Right kidney (tissue), 1 donor: ENCODE measurements at regions not wholly inside any gene's neighbourhood (a gene's known extent, or its start where the extent isn't known, plus 50 kb on each side); places are given as distances from the start of the nearest gene placed in this dataset.
"Not testable (repeated sequence)": the region's sequence is repeated elsewhere in the genome, so short reads cannot be mapped to it uniquely, and the experiment has no call there.

Source experiments
- DNase-seq: peaks from one replicate; pipeline ENCODE4 v3.0.0-alpha.2; 2016

DNA sequence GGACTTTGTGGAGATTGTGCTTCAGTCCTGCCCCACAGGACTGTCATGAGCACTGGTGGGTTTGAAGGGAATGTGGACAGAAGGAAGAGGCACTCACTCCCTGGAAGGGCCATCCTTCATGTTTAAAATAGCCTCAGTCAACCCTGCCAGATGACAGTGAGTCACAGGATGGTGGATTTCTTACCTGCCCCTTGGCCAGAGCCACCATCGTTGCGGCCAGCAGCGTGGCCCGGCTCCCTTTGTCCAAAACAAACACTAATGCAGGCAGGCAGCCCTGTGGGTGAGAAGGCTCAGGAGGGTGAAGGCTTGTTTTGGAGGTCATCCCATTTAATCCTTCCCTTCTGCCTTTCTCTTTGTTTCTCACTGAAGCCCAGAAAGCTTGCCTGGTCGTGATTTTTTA lies 422.7 kb downstream of the CD83 start:
- DNase-seq: no peak

GRCh38 chr6:14540810-14541540 lies 423.4 kb downstream of the CD83 start:
- DNase-seq: no peak

- no peak for DNase-seq
These were observed 425.2 kb downstream of the CD83 start for GRCh38 chr6:14542670-14543366.

- no peak for DNase-seq
These were observed 426.5 kb downstream of the CD83 start for GRCh38 chr6:14543971-14544585.

DNA sequence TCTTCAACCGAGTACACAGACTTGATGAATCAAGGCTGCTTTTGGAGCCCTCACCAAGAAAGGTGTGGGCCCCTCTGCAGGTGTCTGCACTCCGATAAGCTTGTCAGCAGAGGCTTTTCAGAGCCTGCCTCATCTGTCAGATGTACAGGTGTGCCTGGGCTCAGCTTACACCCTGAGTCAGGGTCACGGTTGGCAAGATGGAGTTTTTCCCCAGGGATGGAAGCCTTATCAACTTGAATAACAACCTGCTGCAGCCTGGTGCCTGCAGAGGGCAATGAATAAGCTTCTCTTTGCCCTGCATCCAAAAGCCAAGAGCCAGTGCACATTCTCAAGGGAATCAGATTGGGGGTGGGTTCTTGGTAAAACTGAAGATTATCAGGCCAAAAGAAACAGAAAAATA lies 427.1 kb downstream of the CD83 start:
- no peak for DNase-seq

GRCh38 chr6:14545496-14545895 lies 427.9 kb downstream of the CD83 start:
- DNase-seq: no peak

DNA sequence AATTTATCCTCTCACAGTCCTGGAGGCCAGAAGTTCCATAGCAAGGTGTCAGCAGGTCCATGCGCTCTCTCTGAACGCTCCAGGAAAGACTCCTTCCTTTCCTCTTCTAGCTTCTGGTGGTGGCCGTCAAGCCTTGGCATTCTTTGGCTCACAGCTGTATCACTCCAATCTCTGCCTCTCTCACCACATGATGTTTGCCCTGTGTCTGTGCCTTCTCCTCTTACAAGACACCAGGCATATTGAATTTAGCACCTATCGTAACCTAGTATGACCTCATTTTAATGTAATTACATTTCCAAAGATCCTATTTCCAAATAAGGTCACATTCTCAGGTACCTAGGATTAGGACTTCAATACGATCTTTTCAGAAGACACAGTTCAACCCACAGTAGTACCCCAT lies 428.5 kb downstream of the CD83 start:
- no peak for DNase-seq

- no peak for DNase-seq
These were observed 429.9 kb downstream of the CD83 start for GRCh38 chr6:14547284-14547998.

DNA sequence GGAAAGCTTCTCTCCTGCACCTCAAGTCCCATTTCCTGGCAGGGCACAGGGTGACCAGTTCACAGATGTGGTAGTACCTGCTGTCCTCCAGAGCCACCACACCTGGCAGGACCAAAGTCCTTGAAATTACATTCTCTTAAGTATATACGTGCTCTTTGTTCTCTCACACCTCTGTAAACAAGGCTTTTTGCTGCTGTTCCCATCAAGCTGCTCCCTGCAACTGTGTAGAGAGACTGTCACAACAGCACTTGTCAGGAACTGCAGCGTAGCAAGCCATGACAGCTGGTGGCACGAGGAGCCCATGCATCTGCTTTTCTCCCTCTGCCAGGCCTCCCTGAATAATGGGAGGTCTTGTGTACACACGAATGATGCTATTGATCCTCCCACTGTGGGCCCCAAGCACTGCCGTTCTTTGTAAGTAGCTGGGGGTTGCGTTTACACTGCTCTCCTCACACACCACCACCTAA lies 431.8 kb downstream of the CD83 start:
- peak; percentile 16 for DNase-seq

- DNase-seq: no peak
These were observed 432.3 kb downstream of the CD83 start for GRCh38 chr6:14549871-14550270.

- no peak for DNase-seq
These were observed 432.8 kb downstream of the CD83 start for GRCh38 chr6:14550410-14550809.

GRCh38 chr6:14550822-14551221 lies 433.2 kb downstream of the CD83 start:
- DNase-seq: no peak

- DNase-seq: not testable (repeated sequence)
These were observed 434.0 kb downstream of the CD83 start for GRCh38 chr6:14551601-14552000.

- no peak for DNase-seq
These were observed 435.3 kb downstream of the CD83 start for GRCh38 chr6:14552891-14553290.

- no peak for DNase-seq
These were observed 435.9 kb downstream of the CD83 start for GRCh38 chr6:14553515-14553914.

- DNase-seq: no peak
These were observed 438.2 kb downstream of the CD83 start for GRCh38 chr6:14555804-14556203.

DNA sequence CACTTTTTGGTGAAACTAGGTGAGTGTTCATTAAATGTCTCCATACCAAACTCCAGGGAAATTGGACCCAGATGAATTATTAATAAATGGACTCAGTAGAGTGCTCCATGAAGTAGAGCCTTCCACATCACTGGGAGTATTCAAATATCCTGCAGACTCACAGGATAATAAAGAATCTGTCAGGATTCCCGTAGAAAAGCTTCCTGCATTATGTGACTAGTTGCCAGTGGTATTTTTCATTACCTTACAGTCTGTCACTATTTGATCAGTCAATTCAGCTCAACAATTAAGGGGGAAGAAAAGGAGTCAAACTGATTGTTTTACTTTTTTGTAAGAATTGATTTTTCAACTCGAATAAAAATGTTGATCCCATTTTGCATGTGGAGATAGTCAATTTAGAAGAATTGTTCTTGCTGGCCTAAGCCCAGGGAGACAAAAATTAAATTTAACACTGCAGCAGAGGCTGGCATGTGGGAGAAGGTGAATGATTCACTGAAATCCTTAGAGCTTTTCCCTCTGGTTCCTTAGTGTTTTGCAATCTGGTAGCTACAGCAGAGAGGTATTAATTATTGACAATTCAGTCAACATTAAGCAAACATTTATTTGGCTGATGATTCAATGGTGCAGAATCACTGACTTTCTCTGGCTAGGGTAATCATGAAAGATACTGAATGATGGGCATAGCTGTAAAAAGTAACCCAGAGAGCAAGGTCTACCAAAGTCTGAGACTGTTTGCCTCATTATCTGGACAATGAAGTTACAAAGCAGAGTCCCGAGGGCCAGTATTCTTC lies 442.4 kb downstream of the CD83 start:
- no peak for DNase-seq

GRCh38 chr6:14561563-14561962 lies 444.0 kb downstream of the CD83 start:
- not testable (repeated sequence) for DNase-seq

- DNase-seq: no peak
These were observed 450.3 kb downstream of the CD83 start for GRCh38 chr6:14567842-14568241.

- no peak for DNase-seq
These were observed 451.8 kb downstream of the CD83 start for GRCh38 chr6:14569394-14569793.

DNA sequence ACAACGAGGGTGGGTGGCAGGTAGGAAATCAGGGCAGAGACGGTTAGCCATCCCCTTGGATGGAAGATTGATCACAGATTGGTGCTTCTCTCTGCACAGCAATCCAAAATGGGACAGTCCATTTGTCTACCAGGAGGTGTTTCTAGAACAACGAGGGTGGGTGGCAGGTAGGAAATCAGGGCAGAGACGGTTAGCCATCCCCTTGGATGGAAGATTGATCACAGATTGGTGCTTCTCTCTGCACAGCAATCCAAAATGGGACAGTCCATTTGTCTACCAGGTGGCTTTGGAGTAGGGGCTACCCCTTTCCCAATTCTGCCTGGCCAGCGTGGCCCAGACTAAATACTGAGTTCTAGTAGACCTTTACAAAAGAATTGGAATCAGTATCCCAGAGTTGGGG lies 452.3 kb downstream of the CD83 start:
- not testable (repeated sequence) for DNase-seq

DNA sequence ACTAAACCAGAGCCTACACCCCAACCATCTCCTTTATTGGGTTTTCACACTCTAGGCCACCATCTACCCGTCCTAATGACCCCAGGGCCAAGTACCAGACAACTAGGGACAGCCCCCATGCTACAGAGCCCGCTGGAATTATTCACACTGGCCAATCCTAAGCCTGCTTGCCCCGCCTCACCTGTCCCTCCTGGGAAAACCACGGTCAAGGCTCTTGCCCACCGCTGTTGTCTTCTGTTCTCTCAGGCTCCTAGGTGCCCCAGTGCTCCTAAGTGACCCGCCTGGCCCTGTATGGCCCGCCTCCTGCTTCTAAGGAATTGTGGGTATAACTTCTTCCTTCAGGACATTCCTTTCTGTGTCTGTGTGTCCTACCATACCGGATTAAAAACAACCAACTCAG lies 453.4 kb downstream of the CD83 start:
- no peak for DNase-seq
